Right atrium auricular region (tissue), 2 donors: ENCODE measurements at regions not wholly inside any gene's neighbourhood (a gene's known extent, or its start where the extent isn't known, plus 50 kb on each side); places are given as distances from the start of the nearest gene placed in this dataset.
A peak's percentile ranks its signal among the peaks of the same experiment; 100 is the strongest.

Experiments used
- DNase-seq: peaks from one replicate; pipeline ENCODE4 v3.0.0-alpha.2; 2019; ENCODE audit warnings: low spot score
- H3K27ac ChIP-seq, 2 donors: fragments of 200-600 bp; sonication (generic); 1 replicate in 1 of 2; 2 replicates in 1 of 2; pipeline ENCODE4 v1.5.1; 2016 to 2019
- H3K27me3 ChIP-seq, 2 donors: fragments of 200-600 bp; sonication (generic); one replicate each; pipeline versions ENCODE4 v1.5.1 to v1.6.0; 2017 to 2019
- H3K36me3 ChIP-seq: fragments of 200-600 bp; sonication (generic); one replicate; pipeline ENCODE4 v1.5.1; 2016
- H3K4me1 ChIP-seq, 2 donors: fragments of 200-600 bp; sonication (generic); one replicate each; pipeline versions ENCODE4 v1.5.1 to v1.6.0; 2017 to 2019
- H3K4me3 ChIP-seq, 2 donors: fragments of 200-600 bp; sonication (generic); 1 replicate in 1 of 2; 2 replicates in 1 of 2; pipeline ENCODE4 v1.5.1; 2017 to 2019; ENCODE audit warnings: mild to moderate bottlenecking in 1 of 2, moderate library complexity in 1 of 2
- H3K9me3 ChIP-seq, 2 donors: fragments of 200-600 bp; sonication (generic); one replicate each; pipeline ENCODE4 v1.5.1; 2019
- CTCF ChIP-seq, 2 donors: fragments of 200-600 bp; sonication (generic); IDR thresholded peaks; one replicate each; pipeline ENCODE4 v1.5.1; 2019; ENCODE audit warnings: antibody characterized with exemption in 2 of 2

GRCh38 chr10:124293616-124294449 is 124.9 kb downstream of the OAT start:
- TF ChIP-seq CTCF (IDR thresholded peaks at IDR 0.05), result no peak
- no peaks in the 10 kb centered on the region for H3K36me3 ChIP-seq
- no peak for DNase-seq

DNA sequence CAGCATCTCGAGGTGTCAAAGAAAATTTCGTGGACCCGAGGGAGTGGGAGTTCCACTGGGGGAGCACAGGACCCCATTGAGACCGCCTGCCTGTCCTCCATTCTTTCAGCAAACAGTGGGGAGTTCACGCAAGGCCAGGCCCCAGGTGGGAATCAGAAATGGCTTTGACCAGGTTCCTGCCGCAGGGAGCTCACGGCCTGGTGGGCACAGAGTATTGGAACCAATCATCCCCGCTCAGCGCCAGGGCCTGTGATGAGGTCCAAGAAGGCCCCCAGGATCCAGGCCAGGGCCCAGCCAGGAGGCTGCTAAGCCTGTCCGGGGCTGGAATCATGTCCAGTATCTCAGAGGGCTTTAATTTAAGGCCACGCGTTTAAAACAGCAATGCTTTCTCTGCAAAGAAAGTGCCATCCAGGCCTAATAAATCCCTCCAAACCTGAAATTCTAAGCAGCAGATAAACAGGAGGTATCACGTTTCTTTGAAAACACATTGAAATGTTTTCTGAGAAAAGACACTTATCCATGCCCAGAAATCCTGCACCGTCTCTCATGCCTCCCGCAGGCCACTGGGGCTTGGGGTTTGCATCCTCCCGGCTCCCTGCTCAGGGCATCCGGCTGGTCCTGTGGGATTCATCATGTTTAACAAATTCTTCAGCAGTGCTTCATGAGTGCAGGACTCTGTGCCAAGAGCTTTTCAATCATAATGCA is 125.7 kb downstream of the OAT start:
- Histone ChIP-seq H3K27me3 (no peaks in the 10 kb centered on the region), H3K27ac (no peak overlapping the region), H3K4me3 (no peak overlapping the region), H3K36me3 (no peaks in the 10 kb centered on the region), H3K9me3 (no peaks in the 10 kb centered on the region), H3K4me1 (no peaks in the 10 kb centered on the region)
- no peak for DNase-seq
- no peak for TF ChIP-seq CTCF (IDR thresholded peaks at IDR 0.05)

More at GRCh38 chr10:124293616-124294449, 124.9 kb downstream of the OAT start:
- no peaks in the 10 kb centered on the region for H3K27me3 ChIP-seq
- H3K27ac ChIP-seq, result no peak overlapping the region
- H3K4me3 ChIP-seq, result no peak overlapping the region
- H3K9me3 ChIP-seq, result no peaks in the 10 kb centered on the region
- H3K4me1 ChIP-seq, result no peaks in the 10 kb centered on the region

DNA sequence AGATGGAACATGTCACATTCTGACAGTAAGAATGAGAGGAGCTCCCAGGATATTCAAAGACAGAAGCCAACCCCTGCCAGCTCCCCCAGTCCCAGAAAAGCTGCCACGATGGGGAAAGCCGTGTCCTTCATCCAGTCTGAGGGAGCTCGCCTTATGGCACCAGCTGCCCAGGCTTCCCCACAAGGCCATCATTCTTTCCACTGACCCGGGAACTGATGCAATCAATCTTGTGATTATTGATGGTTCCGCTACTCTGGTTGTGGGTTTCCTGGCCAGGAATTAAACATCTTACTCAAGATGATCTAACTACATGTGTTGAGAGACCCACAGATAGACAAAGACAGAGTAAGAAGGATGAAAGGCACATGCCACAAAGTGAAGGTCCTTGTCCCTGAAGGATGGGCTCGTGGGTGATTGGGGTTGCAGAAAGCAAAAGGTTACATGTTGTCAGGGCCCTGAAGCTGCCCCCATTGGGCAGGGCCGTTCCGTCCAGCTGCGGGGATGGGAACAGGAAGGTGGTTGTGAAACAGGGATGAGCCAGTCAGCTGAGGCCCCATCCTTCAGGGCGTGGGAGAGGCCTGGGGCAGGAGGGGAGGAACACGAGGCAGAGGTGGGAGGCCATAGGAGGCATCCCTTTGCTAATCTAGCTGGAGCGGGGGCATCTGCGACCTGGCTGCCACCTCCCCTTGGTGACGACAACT is 127.6 kb downstream of the OAT start:
- no peaks in the 10 kb centered on the region for H3K27me3 ChIP-seq
- no peak for DNase-seq

DNA sequence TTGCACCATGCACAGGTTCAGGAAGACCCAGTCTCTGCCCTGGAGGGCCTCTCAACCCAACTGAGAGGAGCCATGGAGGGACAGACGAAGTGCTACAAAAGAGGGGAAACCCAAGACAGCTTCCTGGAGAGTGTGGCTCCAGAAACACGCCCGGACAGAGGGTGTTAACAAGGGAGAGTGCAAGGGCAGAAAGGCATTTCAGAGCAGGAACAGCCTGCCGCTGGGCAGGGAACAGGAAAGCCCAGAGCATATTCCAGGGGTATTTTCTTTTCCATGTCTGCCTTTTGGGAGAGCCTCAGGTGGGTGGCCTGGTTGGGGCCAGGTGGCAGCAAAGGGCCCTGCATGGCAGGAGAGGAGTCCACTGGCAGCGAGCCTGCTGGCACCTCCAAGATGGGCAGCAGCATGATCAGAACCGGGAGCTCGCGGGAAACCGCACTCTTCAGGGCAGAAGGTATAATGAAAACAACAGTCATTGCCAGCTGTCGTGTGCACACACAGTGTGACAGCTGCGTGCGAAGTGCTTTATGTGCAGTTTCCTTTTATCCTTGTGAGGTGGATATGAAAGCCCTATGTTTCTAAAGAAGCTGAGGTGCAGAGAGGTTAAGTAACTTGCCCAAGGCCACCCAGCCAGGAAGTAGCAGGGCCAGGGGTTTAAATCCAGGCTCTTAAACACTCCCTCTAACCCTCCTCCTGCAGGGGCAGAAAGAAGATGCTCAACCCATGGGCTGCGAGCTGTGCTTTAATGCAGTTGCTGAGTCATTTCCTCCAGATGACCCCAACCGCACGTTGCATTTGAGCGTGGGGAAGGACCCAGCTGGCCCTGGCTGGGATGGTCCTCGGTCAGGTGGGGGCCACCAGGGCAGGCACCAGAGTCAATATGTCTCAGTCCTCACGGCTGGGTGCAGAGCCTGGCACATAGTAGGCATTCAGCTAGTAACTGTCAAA is 128.6 kb downstream of the OAT start:
- peak; percentile 63 for DNase-seq
- no peaks in the 10 kb centered on the region for H3K36me3 ChIP-seq
- no peaks in the 10 kb centered on the region for H3K27me3 ChIP-seq
- no peak for TF ChIP-seq CTCF (IDR thresholded peaks at IDR 0.05)
- H3K4me1 ChIP-seq, result no peaks in the 10 kb centered on the region
- H3K4me3 ChIP-seq, result no peak overlapping the region
- H3K27ac ChIP-seq, result peak overlapping the region; percentile 11 to 35
- H3K9me3 ChIP-seq, result no peaks in the 10 kb centered on the region

More for the DNA sequence above, 127.6 kb downstream of the OAT start:
- no peaks in the 10 kb centered on the region for H3K9me3 ChIP-seq
- no peaks in the 10 kb centered on the region for H3K4me1 ChIP-seq
- no peak for TF ChIP-seq CTCF (IDR thresholded peaks at IDR 0.05)
- H3K27ac ChIP-seq, result peak overlapping the region; percentile 11 to 35
- no peak overlapping the region for H3K4me3 ChIP-seq
- H3K36me3 ChIP-seq, result no peaks in the 10 kb centered on the region
